IMR-90 (cell line): ENCODE measurements at regions not wholly inside any gene's neighbourhood (a gene's known extent, or its start where the extent isn't known, plus 50 kb on each side); places are given as distances from the start of the nearest gene placed in this dataset.

ENCODE experiments used
- ATAC-seq: fragments of 200-7000 bp; cut with Tn5 transposase; 2 replicates; pipeline ENCODE4 v1.9.1; 2020; ENCODE audit warnings: low read depth, mild to moderate bottlenecking, moderate library complexity
- BruUV-seq: library from RNA; stranded (reverse); fragments of 400-500 nt; replicated peaks from 2 replicates; lab custom pipeline; 2021; lab: Mats Ljungman, UMichigan
- CTCF ChIA-PET: fragments of 300-600 bp; formaldehyde crosslinking; extraction: SDS; loops from one replicate; lab custom pipeline; 2021; ENCODE audit warnings: antibody characterized with exemption; lab: Yijun Ruan, JAX
- POLR2A ChIA-PET: fragments of 300-600 bp; sonication (Branson Sonifier 250); formaldehyde crosslinking; loops from one replicate; lab custom pipeline; 2022; ENCODE audit warnings: antibody characterized with exemption; ENCODE audit not compliant: unreplicated experiment; lab: Charles Lee
- DNase-seq: peaks from one replicate; pipeline ENCODE4 v3.0.0; 2013
- H2AFZ ChIP-seq: replicated peaks from 2 replicates; pipeline ENCODE3; 2013; ENCODE audit warnings: low read length, mild to moderate bottlenecking; ENCODE audit not compliant: poor library complexity
- H2AK5ac ChIP-seq: 2 replicates; pipeline ENCODE4 v1.6.1; 2013; ENCODE audit warnings: low read depth, low read length, inconsistent platforms
- H2AK9ac ChIP-seq: replicated peaks from 2 replicates; pipeline ENCODE3; 2013; ENCODE audit warnings: mild to moderate bottlenecking, low read depth, low read length, moderate library complexity; ENCODE audit not compliant: poor library complexity
- H2BK120ac ChIP-seq: 2 replicates; pipeline ENCODE4 v1.6.1; 2013; ENCODE audit warnings: low read depth, low read length, inconsistent platforms
- H2BK15ac ChIP-seq: 3 replicates; pipeline ENCODE4 v1.6.1; 2013; ENCODE audit warnings: low read depth, low read length, inconsistent platforms
- H2BK20ac ChIP-seq: 2 replicates; pipeline ENCODE4 v1.6.1; 2013; ENCODE audit warnings: low read depth, mild to moderate bottlenecking, inconsistent platforms, low read length, moderate library complexity
- H2BK5ac ChIP-seq: 2 replicates; pipeline ENCODE4 v1.6.1; 2013; ENCODE audit warnings: mild to moderate bottlenecking, low read depth, low read length, inconsistent platforms; ENCODE audit not compliant: poor library complexity, severe bottlenecking
- H3K14ac ChIP-seq: replicated peaks from 2 replicates; pipeline ENCODE4 v1.6.1; 2013; ENCODE audit warnings: low read depth, low read length, inconsistent platforms
- H3K18ac ChIP-seq: 2 replicates; pipeline ENCODE4 v1.6.1; 2013; ENCODE audit warnings: low read depth, low read length, control low read depth
- H3K23ac ChIP-seq: 2 replicates; pipeline ENCODE4 v1.6.1; 2013; ENCODE audit warnings: low read depth, low read length, inconsistent platforms
- H3K27ac ChIP-seq: 2 replicates; pipeline ENCODE4 v1.5.1; 2013; ENCODE audit warnings: mild to moderate bottlenecking, control low read depth, low read length; ENCODE audit not compliant: insufficient read depth
- H3K27me3 ChIP-seq: 2 replicates; pipeline ENCODE4 v1.6.1; 2013; ENCODE audit warnings: low read length; ENCODE audit not compliant: control insufficient read depth, insufficient read depth
- H3K36me3 ChIP-seq: 2 replicates; pipeline ENCODE4 v1.6.1; 2013; ENCODE audit warnings: low read length, mixed read lengths; ENCODE audit not compliant: control insufficient read depth, insufficient read depth
- H3K4ac ChIP-seq: 2 replicates; pipeline ENCODE4 v1.6.1; 2013; ENCODE audit warnings: low read depth, low read length, inconsistent platforms
- H3K4me1 ChIP-seq: 2 replicates; pipeline ENCODE4 v1.6.1; 2013; ENCODE audit warnings: low read length, mixed read lengths; ENCODE audit not compliant: control insufficient read depth, insufficient read depth
- H3K4me2 ChIP-seq: 2 replicates; pipeline ENCODE4 v1.6.1; 2013; ENCODE audit warnings: low read depth, mild to moderate bottlenecking, control low read depth, low read length, moderate library complexity
- H3K4me3 ChIP-seq: 2 replicates; pipeline ENCODE4 v1.5.1; 2013; ENCODE audit warnings: low read depth, mild to moderate bottlenecking, control low read depth, low read length, moderate library complexity; ENCODE audit not compliant: insufficient read depth
- H3K56ac ChIP-seq: 2 replicates; pipeline ENCODE4 v1.6.1; 2013; ENCODE audit warnings: low read length, inconsistent platforms; ENCODE audit not compliant: insufficient read depth; ENCODE audit errors: extremely low read depth
- H3K79me1 ChIP-seq, 2 experiments: 2 replicates each; pipeline ENCODE4 v1.6.1; 2013; ENCODE audit warnings: low read length in 2 of 2, inconsistent platforms in 1 of 2, low read depth in 1 of 2
- H3K9ac ChIP-seq: 2 replicates; pipeline ENCODE4 v1.6.1; 2013; ENCODE audit warnings: low read depth, low read length, control low read depth
- H3K9me1 ChIP-seq: 2 replicates; pipeline ENCODE4 v1.6.1; 2013; ENCODE audit warnings: low read length, inconsistent platforms; ENCODE audit not compliant: insufficient read depth
- H3K9me3 ChIP-seq: 2 replicates; pipeline ENCODE4 v1.6.1; 2013; ENCODE audit warnings: low read length; ENCODE audit not compliant: control insufficient read depth, insufficient read depth
- H4K20me1 ChIP-seq: 2 replicates; pipeline ENCODE4 v1.6.1; 2013; ENCODE audit warnings: low read length, inconsistent platforms; ENCODE audit not compliant: insufficient read depth
- H4K5ac ChIP-seq: 2 replicates; pipeline ENCODE4 v1.6.1; 2013; ENCODE audit warnings: mild to moderate bottlenecking, low read depth, low read length, control low read depth
- H4K8ac ChIP-seq, 2 experiments: 2 replicates each; pipeline ENCODE4 v1.6.1; 2013; ENCODE audit warnings: low read depth in 2 of 2, low read length in 2 of 2, control low read depth in 1 of 2, inconsistent platforms in 1 of 2
- H4K91ac ChIP-seq: 2 replicates; pipeline ENCODE4 v1.6.1; 2013; ENCODE audit warnings: low read depth, low read length, inconsistent platforms; ENCODE audit not compliant: insufficient read depth
- ELK1 ChIP-seq: fragments of 150-350 bp; IDR thresholded peaks from 2 replicates; pipeline ENCODE4 v1.6.1; 2016; ENCODE audit warnings: low read depth, mild to moderate bottlenecking, low read length, moderate library complexity, borderline replicate concordance
- WGBS, 2 experiments: methylation state at CpG; one replicate each; pipeline versions ENCODE4 v1.1.5 to v1.1.7; 2013; ENCODE audit warnings: missing lambda C conversion rate in 2 of 2; ENCODE audit not compliant: insufficient read length in 1 of 2; ENCODE audit errors: extremely low coverage in 2 of 2; 5-methylcytosine and 5-hydroxymethylcytosine counted together
- dilution Hi-C: fragments of 300-500 bp; cut with HindIII; formaldehyde crosslinking; loops from one replicate; pipeline ENCODE4 v1.14.3; 2018; ENCODE audit warnings: low sequenced_read_pairs; ENCODE audit not compliant: unreplicated experiment
- in situ Hi-C: fragments of 300-500 bp; cut with MboI; formaldehyde crosslinking; loops from 3 replicates; pipeline ENCODE4 v1.14.3; 2019; ENCODE audit warnings: low sequenced_read_pairs, inconsistent platforms, mixed read lengths
- intact Hi-C: fragments of 100-400 bp; cut with micrococcal nuclease; formaldehyde crosslinking; loops from 2 replicates; pipeline ENCODE4 v1.10.0; 2022

DNA sequence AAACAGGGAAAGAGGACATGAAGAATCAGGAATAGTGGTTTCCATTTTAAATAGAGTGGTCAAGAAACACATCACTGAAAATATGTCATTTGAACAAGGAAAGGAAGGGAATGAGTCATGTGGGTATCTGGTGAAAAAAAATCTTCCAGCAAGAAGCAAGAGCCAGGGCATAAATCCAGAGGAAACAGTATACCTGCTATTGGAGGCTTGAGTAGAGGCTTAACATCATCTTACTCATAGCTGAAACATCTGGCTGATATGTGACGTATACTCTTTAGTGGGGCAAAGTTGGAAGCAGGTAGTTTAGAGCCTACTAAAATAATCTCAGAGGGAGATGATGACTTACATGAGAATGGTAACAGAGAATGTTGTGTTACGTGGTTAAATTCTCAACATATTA lies 517.2 kb downstream of the CAAP1 start:
- CTCF ChIA-PET = no interaction called here
- no CpG with 5 or more reads among the region's 2 CpGs for WGBS, 2 experiments

More for the DNA sequence above, 517.2 kb downstream of the CAAP1 start:
- Histone ChIP-seq H3K9me1 (no peaks in the 10 kb centered on the region), H3K9ac (no peak overlapping the region), H3K9me3 (no peaks in the 10 kb centered on the region), H3K27ac (no peak overlapping the region), H2AK9ac (no peak overlapping the region), H4K5ac (no peak overlapping the region), H3K4me3 (no peak overlapping the region), H2AK5ac (no peak overlapping the region), H3K36me3 (no peaks in the 10 kb centered on the region), H3K18ac (no peak overlapping the region), H3K4me1 (no peaks in the 10 kb centered on the region), H3K4me2 (no peak overlapping the region), H2BK5ac (no peak overlapping the region), H4K20me1 (no peaks in the 10 kb centered on the region), H4K91ac (no peak overlapping the region), H3K23ac (no peak overlapping the region), H3K4ac (no peak overlapping the region), H3K27me3 (no peaks in the 10 kb centered on the region), H3K56ac (no peak overlapping the region), H4K8ac (no peak overlapping the region), H2AFZ (no peak overlapping the region), H2BK15ac (no peak overlapping the region), H3K79me1 (no peaks in the 10 kb centered on the region), H2BK120ac (no peak overlapping the region), H2BK20ac (no peak overlapping the region), H3K14ac (no peak overlapping the region)
- dilution Hi-C loops = no loop called here
- intact Hi-C loops = no loop called here
- ATAC-seq (no peak), DNase-seq (peak; percentile 0)
- TF ChIP-seq ELK1 = no peak
- POLR2A ChIA-PET = no interaction called here
- in situ Hi-C loops = no loop called here
- no TSS peak for BruUV-seq
